Esophagus muscularis mucosa (tissue), 3 donors: ENCODE measurements at regions not wholly inside any gene's neighbourhood (a gene's known extent, or its start where the extent isn't known, plus 50 kb on each side); places are given as distances from the start of the nearest gene placed in this dataset.
A peak's percentile ranks its signal among the peaks of the same experiment; 100 is the strongest.

Experiments
- POLR2A ChIP-seq: fragments of 450-650 bp; IDR thresholded peaks from one replicate; pipeline ENCODE4 v1.6.1; 2017; ENCODE audit warnings: antibody characterized with exemption, moderate library complexity, mild to moderate bottlenecking, low read depth
- POLR2AphosphoS5 ChIP-seq, 2 donors: sonication (generic); formaldehyde crosslinking; IDR thresholded peaks; one replicate each; pipeline ENCODE4 v1.6.1; 2017; ENCODE audit warnings: antibody characterized with exemption in 2 of 2
- TF ChIP-seq, protein P1 (sequence below), 3 experiments: fragments of 200-600 bp in 2 of 3; fragments of 450-650 bp in 1 of 3; sonication (generic) in 2 of 3; IDR thresholded peaks; one replicate each; pipeline ENCODE4 v1.5.1; 2017 to 2019; ENCODE audit warnings: antibody characterized with exemption in 3 of 3, mild to moderate bottlenecking in 2 of 3, moderate library complexity in 1 of 3

GRCh38 chr13:102484329-102484728 is 82.5 kb upstream of the FGF14 start:
- TF ChIP-seq POLR2A = no peak
- TF ChIP-seq POLR2AphosphoS5 (IDR thresholded peaks at IDR 0.05) = no peak
- TF ChIP-seq, protein P1, sequence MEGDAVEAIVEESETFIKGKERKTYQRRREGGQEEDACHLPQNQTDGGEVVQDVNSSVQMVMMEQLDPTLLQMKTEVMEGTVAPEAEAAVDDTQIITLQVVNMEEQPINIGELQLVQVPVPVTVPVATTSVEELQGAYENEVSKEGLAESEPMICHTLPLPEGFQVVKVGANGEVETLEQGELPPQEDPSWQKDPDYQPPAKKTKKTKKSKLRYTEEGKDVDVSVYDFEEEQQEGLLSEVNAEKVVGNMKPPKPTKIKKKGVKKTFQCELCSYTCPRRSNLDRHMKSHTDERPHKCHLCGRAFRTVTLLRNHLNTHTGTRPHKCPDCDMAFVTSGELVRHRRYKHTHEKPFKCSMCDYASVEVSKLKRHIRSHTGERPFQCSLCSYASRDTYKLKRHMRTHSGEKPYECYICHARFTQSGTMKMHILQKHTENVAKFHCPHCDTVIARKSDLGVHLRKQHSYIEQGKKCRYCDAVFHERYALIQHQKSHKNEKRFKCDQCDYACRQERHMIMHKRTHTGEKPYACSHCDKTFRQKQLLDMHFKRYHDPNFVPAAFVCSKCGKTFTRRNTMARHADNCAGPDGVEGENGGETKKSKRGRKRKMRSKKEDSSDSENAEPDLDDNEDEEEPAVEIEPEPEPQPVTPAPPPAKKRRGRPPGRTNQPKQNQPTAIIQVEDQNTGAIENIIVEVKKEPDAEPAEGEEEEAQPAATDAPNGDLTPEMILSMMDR (IDR thresholded peaks at IDR 0.05) = peak in 1 of 3 experiments; percentile 16
